ELF-1 (cell line): ENCODE measurements at regions not wholly inside any gene's neighbourhood (a gene's known extent, or its start where the extent isn't known, plus 50 kb on each side); places are given as distances from the start of the nearest gene placed in this dataset.
A peak's percentile ranks its signal among the peaks of the same experiment; 100 is the strongest.

Source experiments
- DNase-seq: peaks from one replicate; pipeline ENCODE4 v3.0.0-alpha.2; 2016; ENCODE audit warnings: low read depth, low spot score

DNA sequence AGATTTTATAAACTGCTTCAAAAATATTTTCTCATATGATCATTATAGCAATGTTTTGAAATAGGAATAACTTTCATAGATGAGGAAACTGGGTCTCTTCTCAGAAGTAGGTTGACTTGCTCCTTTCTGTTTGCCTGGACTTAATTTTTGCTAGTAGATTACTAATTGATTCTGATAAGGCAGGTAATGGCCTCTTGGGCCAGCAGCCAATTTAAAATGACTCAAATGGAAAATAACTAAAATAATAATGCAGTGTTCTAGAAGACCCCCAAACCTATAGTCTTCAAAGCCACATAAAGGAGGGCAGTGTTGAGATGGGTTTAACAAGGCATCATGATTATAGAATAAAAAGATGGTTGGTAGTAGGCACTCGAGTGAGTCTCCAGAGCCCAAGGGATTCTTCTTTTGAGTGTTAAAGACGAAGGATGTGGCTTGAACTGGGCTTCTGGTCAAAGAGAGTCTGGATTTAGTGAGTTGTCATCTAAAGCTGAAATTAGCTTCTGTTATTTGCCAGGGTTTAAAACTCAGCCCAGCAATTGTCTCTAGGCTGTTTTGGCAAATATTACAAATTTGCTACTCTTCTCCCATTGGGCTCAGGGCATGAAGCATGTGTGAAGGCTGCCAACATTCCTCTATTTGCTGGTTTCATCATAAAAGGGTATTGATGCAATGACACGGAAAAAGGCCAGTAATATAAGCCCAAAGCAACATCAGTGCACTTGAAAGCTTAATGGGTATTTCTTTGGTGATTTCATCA, 297.1 kb upstream of the MEIS2 start:
- DNase-seq = no peak

DNA sequence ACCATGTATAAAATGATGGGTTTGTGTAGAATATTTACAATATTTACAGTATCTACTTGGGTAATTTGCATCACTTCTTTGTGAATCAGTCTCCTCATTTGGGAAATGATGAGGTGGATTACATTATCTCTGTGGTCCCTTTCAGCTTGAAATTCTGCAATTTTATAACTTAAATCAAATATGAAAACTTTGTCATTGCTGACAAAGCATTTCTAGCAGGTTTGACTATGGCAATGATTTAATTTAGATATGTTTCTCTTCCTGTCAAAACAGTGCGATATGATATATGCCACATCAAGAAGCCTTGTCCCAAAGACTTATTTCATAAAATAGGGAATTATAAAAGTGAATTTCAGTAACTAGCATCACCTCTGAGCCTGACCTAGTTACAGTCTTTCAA, 315.8 kb upstream of the MEIS2 start:
- DNase-seq = no peak

DNA sequence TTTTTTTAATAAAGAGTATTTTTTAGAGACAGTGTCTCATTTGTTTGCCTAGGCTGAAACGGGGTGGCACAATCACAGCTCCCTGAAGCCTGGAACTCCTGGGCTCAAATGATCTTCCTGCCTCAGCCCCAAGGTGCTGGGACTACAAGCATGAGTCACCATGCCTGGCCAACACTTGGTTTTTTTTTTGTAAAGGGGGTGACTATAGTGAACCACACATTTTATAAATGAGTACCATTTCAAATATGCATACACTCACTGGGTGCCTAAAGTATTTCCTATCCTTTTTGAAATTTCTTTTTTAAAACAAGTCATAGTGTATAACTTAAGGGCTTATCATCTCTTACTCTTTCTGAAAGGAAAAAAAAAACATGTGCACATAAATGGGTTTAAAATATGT, 325.2 kb upstream of the MEIS2 start:
- DNase-seq = no peak

DNA sequence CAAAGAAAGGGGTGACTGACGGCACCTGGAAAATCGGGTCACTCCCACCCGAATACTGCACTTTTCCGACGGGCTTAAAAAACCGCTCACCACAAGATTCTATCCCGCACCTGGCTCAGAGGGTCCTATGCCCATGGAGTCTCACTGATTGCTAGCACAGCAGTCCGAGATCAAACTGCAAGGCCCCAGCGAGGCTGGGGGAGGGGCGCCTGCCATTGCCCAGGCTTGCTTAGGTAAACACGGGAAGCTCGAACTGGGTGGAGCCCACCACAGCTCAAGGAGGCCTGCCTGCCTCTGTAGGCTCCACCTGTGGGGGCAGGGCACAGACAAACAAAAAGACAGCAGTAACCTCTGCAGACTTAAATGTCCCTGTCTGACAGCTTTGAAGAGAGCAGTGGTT, 327.0 kb upstream of the MEIS2 start:
- peak; percentile 77 for DNase-seq

DNA sequence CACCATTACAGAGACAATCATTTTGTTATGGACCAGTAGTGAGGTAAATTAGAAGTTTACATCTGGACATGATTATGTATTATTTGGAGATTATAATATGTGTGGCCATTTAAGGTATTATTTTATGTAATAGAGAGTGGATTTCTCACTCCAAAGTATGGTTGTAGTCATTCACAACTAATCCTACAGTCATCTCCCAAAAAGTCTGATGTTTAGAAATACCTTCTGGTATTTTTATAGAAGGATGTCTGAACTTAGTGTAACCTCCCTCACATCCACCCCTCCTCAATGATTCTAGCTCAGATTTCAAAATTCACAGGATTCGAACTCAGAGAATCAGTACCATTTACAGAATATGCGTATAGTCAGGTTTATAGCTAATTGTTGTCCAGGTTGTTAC, 346.6 kb upstream of the MEIS2 start:
- no peak for DNase-seq

DNA sequence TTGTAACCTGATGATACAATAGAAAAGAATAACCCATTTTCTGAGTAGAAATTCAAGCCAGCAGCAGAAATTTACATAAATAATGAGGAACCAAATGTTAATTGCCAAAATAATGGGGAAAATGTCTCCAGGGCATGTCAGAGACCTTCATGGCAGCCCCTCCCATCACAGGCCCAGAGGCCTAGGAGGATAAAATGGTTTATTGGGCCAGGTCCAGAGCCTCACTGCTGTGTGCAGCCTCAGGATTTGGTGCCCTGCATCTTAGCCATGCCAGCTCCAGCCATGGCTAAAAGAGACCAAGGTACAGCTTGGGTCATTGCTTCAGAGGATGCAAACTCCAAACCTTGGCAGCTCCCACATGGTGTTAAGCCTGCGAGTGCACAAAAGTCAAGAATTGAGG, 352.1 kb upstream of the MEIS2 start:
- no peak for DNase-seq

DNA sequence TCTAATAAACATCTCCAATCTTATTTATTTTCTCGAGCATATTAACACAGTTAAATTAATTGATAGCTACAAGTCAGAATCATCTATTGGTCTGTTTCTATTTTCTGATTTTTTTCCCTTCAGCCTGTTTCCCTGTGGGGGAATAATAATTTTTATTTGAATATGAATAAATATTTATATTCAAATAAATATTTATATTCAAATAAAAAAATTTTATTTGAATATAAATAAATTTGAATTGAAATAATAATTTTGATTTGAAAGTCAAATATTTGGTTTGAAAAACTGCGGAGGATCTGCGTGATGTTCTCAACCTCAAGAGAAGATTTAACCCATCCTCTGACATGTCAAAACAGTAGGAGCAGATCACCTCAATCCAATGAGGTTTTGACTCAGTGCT, 380.1 kb upstream of the MEIS2 start:
- no peak for DNase-seq

DNA sequence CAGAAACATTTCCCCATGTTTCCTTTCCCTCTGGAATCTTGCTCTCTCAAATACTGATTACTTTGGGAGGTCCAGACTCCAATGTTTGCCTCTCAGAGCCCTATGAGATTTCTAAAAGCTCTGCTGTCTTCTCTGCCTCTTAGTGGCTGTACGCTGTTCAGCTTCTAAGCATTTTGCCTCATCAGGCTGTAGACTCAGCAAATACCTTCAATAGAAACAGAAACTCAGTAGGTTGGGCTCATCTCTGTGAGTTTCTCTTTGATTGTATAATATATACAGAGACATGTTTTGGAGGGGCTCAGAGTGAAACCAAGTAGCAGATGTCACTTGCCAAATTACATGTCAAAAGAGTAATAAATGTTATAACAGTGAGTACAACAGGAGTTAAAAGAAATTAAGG, 380.8 kb upstream of the MEIS2 start:
- no peak for DNase-seq

DNA sequence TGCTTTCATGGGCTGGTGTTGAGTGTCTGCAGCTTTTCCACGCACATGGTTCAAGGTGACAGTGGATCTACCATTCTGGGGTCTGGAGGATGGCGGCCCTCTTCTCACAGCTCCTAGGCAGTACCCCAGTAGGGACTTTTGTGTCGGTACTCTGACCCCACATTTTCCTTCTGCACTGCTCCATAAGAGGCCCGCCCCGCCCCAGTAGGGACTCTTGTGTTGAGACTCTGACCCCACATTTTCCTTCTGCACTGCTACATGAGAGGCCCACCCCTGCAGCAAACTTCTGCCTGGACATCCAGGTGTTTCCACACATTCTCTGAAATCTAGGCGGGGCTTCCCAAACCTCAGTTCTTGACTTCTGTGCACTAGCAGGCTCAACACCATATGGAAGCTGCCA, 383.4 kb upstream of the MEIS2 start:
- DNase-seq = no peak

DNA sequence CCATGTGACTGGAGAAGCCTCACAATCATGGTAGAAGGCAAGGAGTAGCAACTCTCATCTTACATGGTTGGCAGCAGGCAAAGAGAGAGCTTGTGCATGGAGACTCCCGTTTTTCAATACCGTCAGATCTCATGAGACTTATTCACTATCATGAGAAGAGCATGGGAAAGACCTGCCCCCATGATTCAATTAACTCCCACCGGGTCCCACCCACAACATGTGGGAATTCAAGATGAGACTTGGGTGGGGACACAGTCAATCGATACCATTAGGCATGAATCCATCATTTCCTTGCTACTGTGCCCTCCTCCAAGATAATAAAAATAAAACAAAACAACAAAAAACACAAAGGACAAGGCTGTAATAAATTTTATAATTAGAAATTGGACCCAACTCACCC, 384.7 kb upstream of the MEIS2 start:
- DNase-seq = no peak

DNA sequence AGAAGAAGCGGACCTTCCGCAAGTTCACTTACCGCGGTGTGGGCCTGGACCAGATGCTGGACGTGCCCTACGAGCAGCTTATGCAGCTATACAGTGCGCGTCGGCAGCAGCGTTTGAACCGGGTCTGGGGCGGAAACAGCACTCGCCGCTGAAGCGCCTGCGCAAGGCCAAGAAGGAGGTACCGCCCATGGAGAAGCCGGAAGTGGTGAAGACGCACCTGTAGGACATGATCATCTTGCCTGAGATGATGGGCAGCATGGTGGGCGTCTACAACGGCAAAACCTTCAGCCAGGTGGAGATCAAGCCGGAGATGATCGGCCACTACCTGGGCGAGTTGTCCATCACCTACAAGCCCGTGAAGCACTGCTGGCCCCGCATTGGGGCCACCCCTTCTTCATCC, 390.4 kb upstream of the MEIS2 start:
- DNase-seq = no peak

DNA sequence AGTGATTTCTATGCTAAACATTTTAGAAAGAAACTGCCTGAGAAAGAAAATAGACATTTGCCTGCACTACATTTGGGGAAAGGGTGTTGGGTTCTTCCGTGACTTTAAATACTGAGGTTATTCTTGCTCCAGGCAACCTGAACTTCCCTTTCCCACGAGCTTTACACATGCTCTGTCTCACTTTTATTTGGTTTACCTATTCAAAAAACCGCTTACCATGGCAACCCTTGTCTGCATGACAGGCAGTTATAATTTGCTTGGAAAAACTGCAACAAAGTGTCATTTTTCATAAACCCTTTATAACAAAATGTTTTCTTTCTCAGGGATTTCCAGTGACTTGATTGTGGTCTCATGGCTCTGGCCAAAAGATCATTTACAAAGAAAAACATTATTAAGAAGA, 416.3 kb upstream of the MEIS2 start:
- no peak for DNase-seq

DNA sequence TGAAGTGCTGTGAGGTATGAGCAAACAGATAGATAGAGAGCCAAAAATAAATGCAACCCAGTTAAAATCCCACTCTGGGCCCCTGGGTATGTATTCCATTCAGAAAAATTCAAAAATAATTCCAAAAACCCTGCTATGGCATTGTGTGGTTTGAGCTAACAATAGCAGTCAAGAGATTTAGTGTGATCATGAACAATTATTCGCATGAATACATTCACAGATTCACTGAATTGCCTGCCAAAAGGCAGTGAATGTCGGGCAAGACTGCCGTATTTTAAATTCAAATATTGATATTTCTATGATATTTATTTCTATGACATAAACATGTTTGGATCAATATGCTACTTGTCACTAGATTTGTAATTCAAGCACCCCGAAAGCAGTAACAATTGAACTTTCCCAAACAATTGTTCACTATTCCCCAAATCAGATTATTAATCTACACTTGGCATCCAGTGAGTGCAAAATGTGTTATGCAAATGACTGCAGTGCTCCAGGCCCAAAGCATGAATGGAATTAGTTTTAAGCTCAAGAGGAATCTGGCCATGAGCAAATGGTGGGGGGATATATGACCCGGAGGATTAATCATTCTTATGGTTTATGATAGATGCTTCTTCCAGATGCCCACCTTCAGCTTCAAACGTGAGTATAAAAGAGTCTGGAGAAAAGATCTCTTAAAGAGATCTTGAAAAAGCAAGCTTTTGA, 417.0 kb upstream of the MEIS2 start:
- DNase-seq = no peak

DNA sequence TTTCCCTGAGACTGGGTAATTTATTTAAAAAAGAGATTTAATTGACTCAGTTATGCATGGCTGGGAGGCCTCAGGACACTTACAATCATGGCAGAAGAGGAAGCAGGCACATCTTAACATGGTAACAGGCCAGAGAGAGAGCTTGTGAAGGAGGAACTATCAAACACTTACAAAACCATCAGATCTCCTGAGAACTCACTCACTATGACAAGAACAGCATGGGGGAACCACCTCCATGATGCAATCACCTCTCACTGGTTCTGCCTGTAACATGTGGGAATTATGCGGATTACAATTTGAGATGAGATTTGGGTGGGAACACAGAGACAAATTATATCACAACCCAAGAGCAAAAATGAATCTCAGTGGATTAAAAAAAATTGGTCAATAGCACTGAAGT, 416.0 kb upstream of the TMCO5A start:
- DNase-seq = no peak

DNA sequence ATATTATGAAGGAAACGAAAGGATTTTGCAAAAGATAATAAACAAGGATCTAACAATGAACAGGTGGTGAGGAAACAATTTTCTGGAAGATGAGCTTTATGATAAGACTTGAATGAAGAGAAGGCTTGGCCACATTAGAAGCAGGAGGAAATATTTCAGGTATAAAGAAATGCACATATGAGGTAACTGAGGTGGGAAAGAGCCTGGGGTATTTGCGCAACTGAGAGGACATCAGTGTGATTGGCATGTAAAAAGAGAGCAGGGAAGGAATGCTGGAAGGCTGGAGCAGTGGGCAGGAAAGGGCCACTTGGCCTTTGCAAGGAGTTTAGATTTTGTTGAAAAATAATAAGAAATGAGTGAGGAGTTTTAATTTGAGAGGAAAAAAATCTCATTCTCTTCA, 414.4 kb upstream of the TMCO5A start:
- no peak for DNase-seq

DNA sequence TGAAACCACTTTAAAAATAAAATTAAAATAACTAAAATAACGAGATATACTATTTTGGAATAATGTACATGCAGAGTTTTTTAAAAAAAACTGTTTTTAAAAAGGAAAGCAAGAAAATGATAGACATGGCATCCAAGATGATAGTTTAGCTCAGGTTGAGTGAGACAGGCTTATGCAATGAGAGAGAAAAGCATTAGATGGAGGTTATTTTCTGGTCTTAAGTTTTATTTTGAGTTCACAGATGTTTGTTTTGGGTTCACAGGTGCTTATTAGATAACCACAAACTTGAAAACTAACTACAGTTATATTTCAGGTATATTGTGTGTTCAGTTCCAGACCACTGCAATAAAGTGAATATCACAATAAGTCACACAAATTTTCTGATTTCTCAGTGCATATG, 413.6 kb upstream of the TMCO5A start:
- no peak for DNase-seq

DNA sequence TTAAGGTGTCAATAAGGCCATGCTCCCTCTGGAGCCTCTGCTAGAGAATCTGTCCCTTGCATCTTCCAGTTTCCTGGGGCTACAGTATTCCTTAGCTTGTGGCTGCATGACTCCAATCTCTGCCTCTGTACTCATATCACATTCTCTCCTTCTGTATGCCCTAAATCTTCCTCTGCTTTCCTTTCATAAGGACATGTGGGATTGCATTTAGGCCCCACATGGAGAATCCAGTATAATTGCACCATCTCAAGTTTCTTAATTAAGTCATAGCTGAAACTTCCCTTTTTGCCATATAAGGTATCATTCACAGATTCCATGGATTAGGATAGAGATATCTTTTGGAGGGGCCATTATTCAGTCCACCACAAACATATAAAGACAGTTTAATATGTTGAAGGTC, 409.8 kb upstream of the TMCO5A start:
- DNase-seq = no peak

DNA sequence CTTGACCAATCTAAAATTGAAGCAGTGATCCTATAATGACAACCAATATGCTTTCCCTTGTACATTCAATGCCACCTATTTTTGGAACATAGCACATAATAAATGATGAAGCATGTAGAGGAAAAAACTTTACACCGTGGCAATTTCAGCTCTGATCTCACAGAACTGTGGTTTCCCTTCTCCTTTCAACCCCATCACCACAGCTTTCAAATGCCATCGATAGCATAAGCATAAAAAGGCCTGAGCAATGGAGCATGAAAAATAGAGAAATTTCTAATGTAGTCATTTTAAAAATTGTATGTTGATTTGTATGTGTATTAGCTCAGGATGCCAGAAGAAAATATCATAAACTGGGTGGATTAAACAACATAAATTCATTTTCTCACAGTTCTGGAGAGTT, 406.0 kb upstream of the TMCO5A start:
- no peak for DNase-seq

DNA sequence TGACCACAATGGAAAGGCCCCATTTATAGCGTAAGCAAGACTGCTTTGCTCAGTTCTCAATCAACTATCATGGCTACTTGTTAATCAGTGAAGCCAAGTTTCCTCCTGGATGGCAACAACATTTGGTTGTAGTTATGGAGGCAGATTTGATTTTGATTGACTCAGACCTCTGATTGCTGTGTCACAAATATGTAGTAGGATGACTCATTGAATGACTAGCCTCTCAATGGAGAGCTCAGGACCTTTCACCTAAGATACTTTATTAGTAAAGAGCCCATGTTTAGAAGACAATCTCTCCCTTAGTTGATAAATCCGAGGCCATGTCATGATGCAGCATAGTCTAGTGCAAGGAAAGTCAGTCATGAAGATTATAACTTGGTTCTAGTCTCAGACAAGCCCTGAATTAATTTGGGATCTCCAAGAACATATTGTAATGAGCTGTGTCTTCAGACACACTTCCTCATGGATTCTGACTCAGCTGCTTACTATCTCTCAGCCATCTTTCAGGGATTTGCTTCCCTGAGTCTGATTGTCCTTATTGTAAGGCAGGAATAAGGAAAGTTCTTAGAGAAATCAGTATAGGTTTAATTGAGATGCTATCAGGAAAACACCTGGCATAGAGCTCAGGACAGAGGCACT, 397.4 kb upstream of the TMCO5A start:
- no peak for DNase-seq

DNA sequence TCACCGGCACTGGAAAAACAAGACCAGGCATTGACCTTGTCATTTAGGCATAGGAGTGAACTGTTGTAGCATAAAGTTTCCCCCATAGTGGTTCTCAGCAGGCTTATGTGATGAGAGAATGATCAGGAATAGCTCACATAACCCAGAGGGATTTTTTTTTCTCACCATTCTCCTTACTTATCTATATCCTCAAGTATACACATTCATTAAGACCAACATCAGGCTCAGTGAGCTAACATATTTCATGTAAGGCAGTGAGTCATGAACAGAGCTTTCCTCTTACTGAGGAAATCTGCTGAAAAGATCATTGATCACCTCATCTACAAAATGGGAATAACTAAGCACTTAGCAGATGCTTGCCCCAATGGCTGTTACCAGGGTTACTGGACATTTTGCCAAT, 396.6 kb upstream of the TMCO5A start:
- no peak for DNase-seq

DNA sequence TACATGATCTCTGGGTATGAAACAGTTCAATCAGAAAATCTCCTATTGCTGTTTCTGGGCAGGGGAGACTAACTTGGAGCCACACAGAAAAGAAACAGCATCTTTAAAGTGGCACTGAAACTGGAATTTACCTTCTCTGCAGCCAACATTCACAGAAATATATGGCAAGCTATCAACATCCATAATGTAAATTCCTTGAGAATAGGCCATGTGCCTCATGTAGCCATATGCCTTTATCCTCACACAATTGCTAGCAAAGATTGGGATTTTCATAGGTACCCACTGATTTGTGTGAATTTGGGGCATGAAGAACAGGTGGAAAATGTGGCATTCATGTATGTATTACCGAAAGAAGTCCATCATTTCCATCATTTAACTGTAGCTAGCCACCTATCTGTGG, 386.3 kb upstream of the TMCO5A start:
- no peak for DNase-seq

DNA sequence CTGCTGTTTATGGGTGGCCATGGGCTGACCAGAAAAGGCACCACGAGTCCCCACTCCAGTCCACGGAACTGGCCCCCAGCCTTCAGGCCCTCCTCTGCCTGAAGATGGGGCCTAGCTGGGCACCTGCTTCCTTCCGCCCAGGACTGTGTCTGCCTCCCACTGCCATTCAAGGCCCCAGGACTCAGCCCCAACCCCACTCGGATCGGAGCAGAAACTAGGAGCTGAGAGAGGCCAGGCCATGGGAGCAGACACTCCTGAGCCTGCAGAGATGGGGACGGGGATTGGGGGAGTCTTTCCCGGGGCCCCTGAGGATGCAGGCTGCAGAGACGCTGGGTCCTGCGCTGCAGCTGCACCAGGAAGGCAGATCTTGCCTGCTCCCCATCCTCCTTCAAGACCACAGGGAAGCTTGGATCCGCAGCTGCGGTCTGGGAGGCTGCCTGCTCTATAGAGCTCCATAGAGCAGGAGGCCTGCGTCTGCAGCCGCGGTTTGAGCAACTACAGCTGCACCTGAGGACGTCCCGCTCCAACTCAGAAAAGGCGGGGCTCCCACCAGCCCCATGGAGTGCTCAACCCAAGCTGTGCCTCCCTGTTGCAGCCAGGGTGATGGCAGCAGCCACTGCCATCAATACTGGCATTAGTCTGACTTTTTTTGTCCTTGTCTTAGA, 383.9 kb upstream of the TMCO5A start:
- no peak for DNase-seq

DNA sequence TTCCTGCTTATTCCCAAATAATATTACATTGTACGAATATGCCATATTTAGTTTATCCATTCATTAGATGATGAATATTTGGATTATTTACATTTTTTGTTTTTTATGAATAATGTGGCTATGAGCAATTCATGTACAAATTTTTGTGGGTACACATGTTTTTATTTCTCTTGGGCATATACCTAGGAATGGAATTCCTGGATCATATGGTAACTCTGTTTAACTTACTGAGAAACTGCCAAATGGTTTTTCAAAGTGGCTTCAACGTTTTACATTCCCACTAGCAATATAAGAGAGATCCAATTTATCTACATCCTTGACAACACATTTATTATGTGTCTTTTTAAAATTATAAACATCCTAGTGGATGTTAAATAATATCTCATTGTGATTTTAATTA, 362.0 kb upstream of the TMCO5A start:
- DNase-seq = no peak
